ENCODE measurements at regions not wholly inside any gene's neighbourhood (a gene's known extent, or its start where the extent isn't known, plus 50 kb on each side); places are given as distances from the start of the nearest gene placed in this dataset.

- H3K27ac ChIP-seq: no peak overlapping the region
- TF ChIP-seq CTCF (conservative IDR thresholded peaks at IDR 0.05; ENCODE audit: low read depth): no peak
- no peak for DNase-seq (ENCODE audit: low spot score)
- ChIA-PET CTCF (interaction anchor here (0.6 to 0.8 kb wide), 3 partner anchors 15 to 599 kb away, joined by 3 to 4 read pairs (median 3); no protein-coding TSS in a partner anchor), POLR2A (ENCODE audit: low non-redundant PET) (no interaction called here)
Measured at GRCh38 chr15:39180483-39180933, 400.4 kb upstream of the THBS1 start.

- CTCF ChIA-PET: interaction anchor here (0.7 kb wide), 1 partner anchor 474 kb away, joined by 4 read pairs; no protein-coding TSS in a partner anchor
- TF ChIP-seq CTCF (conservative IDR thresholded peaks at IDR 0.05; ENCODE audit: low read depth): no peak
- POLR2A ChIA-PET (ENCODE audit: low non-redundant PET): no interaction called here
- no peak overlapping the region for H3K27ac ChIP-seq
- no peak for DNase-seq (ENCODE audit: low spot score)
Measured at GRCh38 chr15:39181056-39181747, 399.7 kb upstream of the THBS1 start.

- POLR2A ChIA-PET (ENCODE audit: low non-redundant PET): interaction anchor here (0.6 kb wide), 1 partner anchor 337 kb away, joined by 3 read pairs; no protein-coding TSS in a partner anchor
- TF ChIP-seq CTCF (conservative IDR thresholded peaks at IDR 0.05; ENCODE audit: low read depth): no peak
- H3K27ac ChIP-seq: no peak overlapping the region
- no peak for DNase-seq (ENCODE audit: low spot score)
- CTCF ChIA-PET: interaction anchor here (0.7 kb wide), 1 partner anchor 474 kb away, joined by 4 read pairs; no protein-coding TSS in a partner anchor
Measured at GRCh38 chr15:39181940-39182339, 398.9 kb upstream of the THBS1 start.

GRCh38 chr15:39183164-39183881 lies 397.6 kb upstream of the THBS1 start:
- no peak for TF ChIP-seq CTCF (conservative IDR thresholded peaks at IDR 0.05; ENCODE audit: low read depth)
- DNase-seq (ENCODE audit: low spot score): no peak
- ChIA-PET POLR2A (ENCODE audit: low non-redundant PET) (no interaction called here), CTCF (no interaction called here)
- no peak overlapping the region for H3K27ac ChIP-seq

- TF ChIP-seq CTCF (conservative IDR thresholded peaks at IDR 0.05; ENCODE audit: low read depth): no peak
- no peak for DNase-seq (ENCODE audit: low spot score)
- ChIA-PET CTCF (no interaction called here), POLR2A (ENCODE audit: low non-redundant PET) (interaction anchor here (0.5 kb wide), 1 partner anchor 688 kb away, joined by 6 read pairs; no protein-coding TSS in a partner anchor)
- peak overlapping the region; percentile 29; the same call in 1 of the 2 replicates for H3K27ac ChIP-seq
Measured at GRCh38 chr15:39184701-39185390, 396.0 kb upstream of the THBS1 start.

- POLR2A ChIA-PET (ENCODE audit: low non-redundant PET): no interaction called here
- no peak for TF ChIP-seq CTCF (conservative IDR thresholded peaks at IDR 0.05; ENCODE audit: low read depth)
Measured at GRCh38 chr15:39188314-39188713, 392.6 kb upstream of the THBS1 start.

More at GRCh38 chr15:39188314-39188713, 392.6 kb upstream of the THBS1 start:
- DNase-seq (ENCODE audit: low spot score): no peak
- no peak overlapping the region for H3K27ac ChIP-seq
- CTCF ChIA-PET: interaction anchor here (0.7 to 1.2 kb wide), 3 partner anchors 32 to 399 kb away, joined by 3 to 5 read pairs (median 5); no protein-coding TSS in a partner anchor

Data from RWPE1 (cell line).